AG09319 (cell line): ENCODE measurements at regions not wholly inside any gene's neighbourhood (a gene's known extent, or its start where the extent isn't known, plus 50 kb on each side); places are given as distances from the start of the nearest gene placed in this dataset.

ENCODE experiments used
- DNase-seq: peaks from one replicate; pipeline ENCODE4 v3.0.0-alpha.2; 2010; ENCODE audit warnings: low read depth; ENCODE audit errors: extremely low read depth
- TF ChIP-seq, protein P1 (sequence below): IDR thresholded peaks from 2 replicates; pipeline ENCODE4 v1.5.1; 2011; ENCODE audit warnings: low read depth, mild to moderate bottlenecking, inconsistent platforms, low read length, moderate library complexity

- DNase-seq, result no peak
Observed at GRCh38 chr14:65346474-65346873, 66.1 kb upstream of the FUT8 start.

GRCh38 chr14:65346895-65347294 is 65.6 kb upstream of the FUT8 start:
- TF ChIP-seq, protein P1, sequence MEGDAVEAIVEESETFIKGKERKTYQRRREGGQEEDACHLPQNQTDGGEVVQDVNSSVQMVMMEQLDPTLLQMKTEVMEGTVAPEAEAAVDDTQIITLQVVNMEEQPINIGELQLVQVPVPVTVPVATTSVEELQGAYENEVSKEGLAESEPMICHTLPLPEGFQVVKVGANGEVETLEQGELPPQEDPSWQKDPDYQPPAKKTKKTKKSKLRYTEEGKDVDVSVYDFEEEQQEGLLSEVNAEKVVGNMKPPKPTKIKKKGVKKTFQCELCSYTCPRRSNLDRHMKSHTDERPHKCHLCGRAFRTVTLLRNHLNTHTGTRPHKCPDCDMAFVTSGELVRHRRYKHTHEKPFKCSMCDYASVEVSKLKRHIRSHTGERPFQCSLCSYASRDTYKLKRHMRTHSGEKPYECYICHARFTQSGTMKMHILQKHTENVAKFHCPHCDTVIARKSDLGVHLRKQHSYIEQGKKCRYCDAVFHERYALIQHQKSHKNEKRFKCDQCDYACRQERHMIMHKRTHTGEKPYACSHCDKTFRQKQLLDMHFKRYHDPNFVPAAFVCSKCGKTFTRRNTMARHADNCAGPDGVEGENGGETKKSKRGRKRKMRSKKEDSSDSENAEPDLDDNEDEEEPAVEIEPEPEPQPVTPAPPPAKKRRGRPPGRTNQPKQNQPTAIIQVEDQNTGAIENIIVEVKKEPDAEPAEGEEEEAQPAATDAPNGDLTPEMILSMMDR, result no peak
- no peak for DNase-seq

More at GRCh38 chr14:65346474-65346873, 66.1 kb upstream of the FUT8 start:
- TF ChIP-seq, protein P1, result no peak

DNA sequence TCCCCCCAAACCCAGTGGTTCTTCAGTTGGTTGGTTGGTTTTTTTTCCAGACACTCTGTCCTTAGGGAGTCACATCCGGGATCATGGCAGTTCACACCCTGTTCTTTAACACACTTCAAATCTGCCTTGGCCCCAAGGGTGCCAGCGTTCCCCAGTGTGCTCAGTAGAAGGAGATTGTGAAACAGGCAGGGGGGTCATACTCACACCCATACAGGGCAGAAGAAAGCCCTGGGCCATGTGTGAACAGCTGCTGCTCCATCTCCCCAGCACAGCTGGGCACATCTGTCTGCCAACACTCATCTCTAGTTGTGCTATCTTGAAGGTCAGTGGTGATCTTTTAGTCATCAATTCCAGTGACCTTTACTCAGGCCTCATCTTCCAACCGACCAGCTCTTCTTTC is 64.4 kb upstream of the FUT8 start:
- no peak for DNase-seq
- TF ChIP-seq, protein P1, result no peak

GRCh38 chr14:65349100-65349499 is 63.4 kb upstream of the FUT8 start:
- TF ChIP-seq, protein P1, result no peak

DNA sequence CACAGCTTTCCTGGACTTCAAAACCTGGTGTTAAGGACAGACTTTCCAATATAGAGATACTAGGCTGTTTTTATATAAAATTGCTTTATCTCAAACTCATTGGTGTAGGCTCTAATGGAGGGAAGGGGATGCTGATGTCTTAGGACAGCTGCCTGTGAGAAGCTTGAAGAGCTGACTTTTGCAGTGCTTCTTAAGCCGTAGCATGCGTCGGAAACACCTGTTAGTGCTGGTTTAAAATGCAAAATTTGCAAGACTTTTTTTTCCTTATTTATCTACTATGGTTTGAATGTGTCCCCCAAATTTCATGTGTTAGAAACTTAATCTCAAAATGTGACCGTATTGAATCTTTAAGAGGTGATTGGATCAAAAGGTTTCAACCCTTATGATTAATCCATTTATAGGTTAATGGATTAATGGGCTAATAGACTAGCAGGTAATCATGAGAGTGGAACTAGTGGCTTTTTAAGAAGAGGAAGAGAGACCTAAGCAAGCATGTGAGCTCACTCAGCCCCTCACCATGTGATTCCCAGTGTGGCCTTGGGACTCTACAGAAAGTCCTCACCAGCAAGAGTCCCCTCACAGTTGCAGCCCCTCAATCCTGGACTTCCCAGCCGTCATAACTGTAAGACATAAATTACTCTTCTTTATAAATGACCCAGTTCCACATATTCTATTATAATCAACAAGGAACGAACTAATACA is 60.9 kb upstream of the FUT8 start:
- DNase-seq, result no peak
- TF ChIP-seq, protein P1, result no peak

More at GRCh38 chr14:65349100-65349499, 63.4 kb upstream of the FUT8 start:
- no peak for DNase-seq

- TF ChIP-seq, protein P1, result no peak
- no peak for DNase-seq
Observed at GRCh38 chr14:65352964-65353530, 59.5 kb upstream of the FUT8 start.

DNA sequence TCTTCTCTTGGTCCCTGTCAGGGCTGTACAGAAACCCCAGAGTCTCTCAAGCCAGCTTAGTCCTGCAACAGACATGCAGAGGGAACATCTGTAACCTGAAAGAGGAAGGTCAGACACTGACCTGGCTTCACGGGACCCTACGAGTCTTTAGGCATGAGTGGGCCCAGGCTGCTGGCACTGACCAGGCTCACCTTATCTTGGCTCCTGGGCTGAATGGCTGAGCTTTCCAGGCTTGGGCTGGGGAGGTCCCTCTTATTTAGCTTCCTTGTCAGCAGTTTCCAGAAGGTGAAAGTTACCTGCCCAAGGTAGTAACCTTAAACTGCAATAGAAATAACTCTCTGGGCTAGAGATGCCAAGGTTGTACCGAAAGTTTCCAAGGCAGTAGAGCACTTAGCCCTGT is 58.4 kb upstream of the FUT8 start:
- DNase-seq, result no peak
- TF ChIP-seq, protein P1, result no peak
